Neural progenitor cell (in vitro differentiated cells): ENCODE measurements at regions not wholly inside any gene's neighbourhood (a gene's known extent, or its start where the extent isn't known, plus 50 kb on each side); places are given as distances from the start of the nearest gene placed in this dataset.

Experiments
- EZH2 ChIP-seq: fragments of 200-600 bp; sonication (generic); IDR thresholded peaks from 2 replicates; pipeline ENCODE4 v1.6.1; 2017; ENCODE audit warnings: antibody characterized with exemption, mild to moderate bottlenecking, moderate library complexity
- TF ChIP-seq, protein P1 (sequence below): fragments of 200-600 bp; sonication (generic); IDR thresholded peaks from 2 replicates; pipeline ENCODE4 v1.5.1; 2017; ENCODE audit warnings: antibody characterized with exemption, mild to moderate bottlenecking

DNA sequence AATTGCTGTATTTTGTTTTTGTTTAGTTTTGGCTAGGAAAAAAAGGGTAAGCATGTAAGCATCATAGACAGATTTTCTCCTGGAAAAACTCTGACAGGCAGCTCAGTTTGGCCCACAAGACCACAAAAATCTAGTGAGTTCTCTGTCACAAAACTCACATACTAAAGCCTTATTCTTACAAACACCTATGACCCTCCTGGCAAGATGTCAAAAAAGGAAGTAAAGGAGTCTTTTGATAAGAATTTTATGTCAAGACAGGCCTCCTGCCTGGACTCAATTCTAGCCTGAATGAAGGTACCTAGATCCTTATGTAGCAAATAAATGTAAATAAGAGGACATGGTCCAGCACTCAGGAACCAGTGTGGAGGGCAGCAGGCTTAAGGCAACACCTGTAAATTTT is 668.3 kb upstream of the ZNF385D start:
- TF ChIP-seq, protein P1, sequence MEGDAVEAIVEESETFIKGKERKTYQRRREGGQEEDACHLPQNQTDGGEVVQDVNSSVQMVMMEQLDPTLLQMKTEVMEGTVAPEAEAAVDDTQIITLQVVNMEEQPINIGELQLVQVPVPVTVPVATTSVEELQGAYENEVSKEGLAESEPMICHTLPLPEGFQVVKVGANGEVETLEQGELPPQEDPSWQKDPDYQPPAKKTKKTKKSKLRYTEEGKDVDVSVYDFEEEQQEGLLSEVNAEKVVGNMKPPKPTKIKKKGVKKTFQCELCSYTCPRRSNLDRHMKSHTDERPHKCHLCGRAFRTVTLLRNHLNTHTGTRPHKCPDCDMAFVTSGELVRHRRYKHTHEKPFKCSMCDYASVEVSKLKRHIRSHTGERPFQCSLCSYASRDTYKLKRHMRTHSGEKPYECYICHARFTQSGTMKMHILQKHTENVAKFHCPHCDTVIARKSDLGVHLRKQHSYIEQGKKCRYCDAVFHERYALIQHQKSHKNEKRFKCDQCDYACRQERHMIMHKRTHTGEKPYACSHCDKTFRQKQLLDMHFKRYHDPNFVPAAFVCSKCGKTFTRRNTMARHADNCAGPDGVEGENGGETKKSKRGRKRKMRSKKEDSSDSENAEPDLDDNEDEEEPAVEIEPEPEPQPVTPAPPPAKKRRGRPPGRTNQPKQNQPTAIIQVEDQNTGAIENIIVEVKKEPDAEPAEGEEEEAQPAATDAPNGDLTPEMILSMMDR: no peak
- no peak for TF ChIP-seq EZH2
